OCI-LY7 (cell line): ENCODE measurements at regions not wholly inside any gene's neighbourhood (a gene's known extent, or its start where the extent isn't known, plus 50 kb on each side); places are given as distances from the start of the nearest gene placed in this dataset.
"Not testable (repeated sequence)": the region's sequence is repeated elsewhere in the genome, so short reads cannot be mapped to it uniquely, and the experiment has no call there.

Experiments
- EZH2phosphoT487 ChIP-seq: fragments of 200-600 bp; sonication (generic); IDR thresholded peaks from 2 replicates; pipeline ENCODE4 v1.6.1; 2018; ENCODE audit warnings: low read depth, borderline replicate concordance, mild to moderate bottlenecking, mixed run types, antibody characterized with exemption, low read length, moderate library complexity, mixed read lengths
- TF ChIP-seq, protein P1 (sequence below): fragments of 200-600 bp; sonication (generic); conservative IDR thresholded peaks from 2 replicates; pipeline ENCODE4 v1.5.1; 2014; ENCODE audit warnings: mild to moderate bottlenecking, antibody characterized with exemption, low read length, moderate library complexity, mixed read lengths

DNA sequence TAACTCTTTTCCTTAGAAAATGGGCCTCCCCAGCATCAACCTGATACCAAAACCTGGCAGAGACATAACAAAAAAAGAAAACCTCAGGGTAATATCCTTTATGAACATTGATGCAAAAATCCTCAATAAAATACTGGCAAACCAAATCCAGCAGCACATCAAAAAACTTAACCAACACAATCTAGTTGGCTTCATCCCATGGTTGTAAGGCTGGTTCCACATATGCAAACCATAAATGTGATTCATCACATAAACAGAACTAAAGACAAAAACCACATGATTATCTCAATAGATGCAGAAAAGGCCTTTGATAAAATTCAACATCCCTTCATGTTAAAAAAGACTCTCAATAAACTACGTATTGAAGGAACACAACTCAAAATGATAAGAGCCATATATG, 68.5 kb downstream of the SNTN start:
- not testable (repeated sequence) for TF ChIP-seq EZH2phosphoT487
- TF ChIP-seq, protein P1, sequence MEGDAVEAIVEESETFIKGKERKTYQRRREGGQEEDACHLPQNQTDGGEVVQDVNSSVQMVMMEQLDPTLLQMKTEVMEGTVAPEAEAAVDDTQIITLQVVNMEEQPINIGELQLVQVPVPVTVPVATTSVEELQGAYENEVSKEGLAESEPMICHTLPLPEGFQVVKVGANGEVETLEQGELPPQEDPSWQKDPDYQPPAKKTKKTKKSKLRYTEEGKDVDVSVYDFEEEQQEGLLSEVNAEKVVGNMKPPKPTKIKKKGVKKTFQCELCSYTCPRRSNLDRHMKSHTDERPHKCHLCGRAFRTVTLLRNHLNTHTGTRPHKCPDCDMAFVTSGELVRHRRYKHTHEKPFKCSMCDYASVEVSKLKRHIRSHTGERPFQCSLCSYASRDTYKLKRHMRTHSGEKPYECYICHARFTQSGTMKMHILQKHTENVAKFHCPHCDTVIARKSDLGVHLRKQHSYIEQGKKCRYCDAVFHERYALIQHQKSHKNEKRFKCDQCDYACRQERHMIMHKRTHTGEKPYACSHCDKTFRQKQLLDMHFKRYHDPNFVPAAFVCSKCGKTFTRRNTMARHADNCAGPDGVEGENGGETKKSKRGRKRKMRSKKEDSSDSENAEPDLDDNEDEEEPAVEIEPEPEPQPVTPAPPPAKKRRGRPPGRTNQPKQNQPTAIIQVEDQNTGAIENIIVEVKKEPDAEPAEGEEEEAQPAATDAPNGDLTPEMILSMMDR = not testable (repeated sequence)
